ENCODE measurements at regions not wholly inside any gene's neighbourhood (a gene's known extent, or its start where the extent isn't known, plus 50 kb on each side); places are given as distances from the start of the nearest gene placed in this dataset.

GRCh38 chr7:25550149-25550548 is 321.9 kb upstream of the NPVF start:
- TF ChIP-seq SMC3 (IDR thresholded peaks at IDR 0.05) (no peak), POLR2A (IDR thresholded peaks at IDR 0.05; ENCODE audit: low read length) (no peak)

All from A549 (cell line).